Keratinocyte (primary cell): ENCODE measurements at regions not wholly inside any gene's neighbourhood (a gene's known extent, or its start where the extent isn't known, plus 50 kb on each side); places are given as distances from the start of the nearest gene placed in this dataset.
A peak's percentile ranks its signal among the peaks of the same experiment; 100 is the strongest.

Source experiments
- DNase-seq: peaks from one replicate; pipeline ENCODE4 v3.0.0-alpha.2; 2011; ENCODE audit warnings: low read depth, missing footprints, low spot score
- FAIRE-seq: peaks from 2 replicates; lab custom pipeline; 2011; peaks lifted over from hg19 to GRCh38; lab: Jason Lieb, UNC
- H2AFZ ChIP-seq: 2 replicates; pipeline ENCODE4 v1.6.0; 2012; ENCODE audit warnings: low read length, control low read depth, inconsistent platforms; ENCODE audit not compliant: control insufficient read depth
- H3K27ac ChIP-seq: 2 replicates; pipeline ENCODE4 v1.5.1; 2011; ENCODE audit warnings: low read length; ENCODE audit not compliant: control insufficient read depth, insufficient read depth
- H3K27me3 ChIP-seq: 3 replicates; pipeline ENCODE4 v1.6.0; 2011; ENCODE audit warnings: low read length; ENCODE audit not compliant: control insufficient read depth, insufficient read depth; ENCODE audit errors: extremely low read depth
- H3K36me3 ChIP-seq, 2 experiments: 2 replicates in 1 of 2; 3 replicates in 1 of 2; pipeline ENCODE4 v1.5.1; 2011; ENCODE audit warnings: low read length in 2 of 2, mild to moderate bottlenecking in 1 of 2; ENCODE audit not compliant: control insufficient read depth in 2 of 2, insufficient read depth in 2 of 2; ENCODE audit errors: extremely low read depth in 1 of 2
- H3K4me1 ChIP-seq: 3 replicates; pipeline ENCODE4 v1.5.1; 2011; ENCODE audit warnings: low read length; ENCODE audit not compliant: control insufficient read depth, insufficient read depth; ENCODE audit errors: extremely low read depth
- H3K4me2 ChIP-seq: 3 replicates; pipeline ENCODE4 v1.6.0; 2011; ENCODE audit warnings: low read depth, low read length; ENCODE audit not compliant: control insufficient read depth, insufficient read depth; ENCODE audit errors: extremely low read depth
- H3K4me3 ChIP-seq, 3 experiments: fragments of 200-600 bp in 1 of 3; sonication (generic) in 1 of 3; 2 replicates in 2 of 3; 3 replicates in 1 of 3; pipeline ENCODE4 v1.5.1; 2011 to 2016; ENCODE audit warnings: low read length in 3 of 3, mild to moderate bottlenecking in 3 of 3, control low read depth in 2 of 3, inconsistent platforms in 1 of 3, low read depth in 1 of 3, mixed read lengths in 1 of 3, mixed run types in 1 of 3, moderate library complexity in 1 of 3; ENCODE audit not compliant: control insufficient read depth in 2 of 3, insufficient read depth in 2 of 3; ENCODE audit errors: extremely low read depth in 1 of 3
- H3K79me2 ChIP-seq: 2 replicates; pipeline ENCODE4 v1.6.0; 2012; ENCODE audit warnings: low read length; ENCODE audit not compliant: control insufficient read depth, insufficient read depth
- H3K9ac ChIP-seq: 3 replicates; pipeline ENCODE4 v1.6.0; 2011; ENCODE audit warnings: low read length; ENCODE audit not compliant: control insufficient read depth, insufficient read depth; ENCODE audit errors: extremely low read depth
- H3K9me1 ChIP-seq: 3 replicates; pipeline ENCODE4 v1.6.0; 2011; ENCODE audit warnings: low read length; ENCODE audit not compliant: control insufficient read depth, insufficient read depth; ENCODE audit errors: extremely low read depth
- H3K9me3 ChIP-seq: 2 replicates; pipeline ENCODE4 v1.5.1; 2012; ENCODE audit warnings: low read depth, low read length; ENCODE audit not compliant: control insufficient read depth
- H4K20me1 ChIP-seq: 3 replicates; pipeline ENCODE4 v1.6.0; 2011; ENCODE audit warnings: low read length; ENCODE audit not compliant: control insufficient read depth, insufficient read depth; ENCODE audit errors: extremely low read depth
- EZH2 ChIP-seq: IDR thresholded peaks from one replicate; pipeline ENCODE4 v1.6.1; 2012; ENCODE audit warnings: inconsistent platforms, mild to moderate bottlenecking, low read length, moderate library complexity
- dilution Hi-C: fragments of 300-500 bp; cut with MboI; formaldehyde crosslinking; loops from one replicate; pipeline ENCODE4 v1.7.0; 2020; ENCODE audit warnings: low sequenced_read_pairs; ENCODE audit not compliant: extremely low pct_ligation_motif_present
- TF ChIP-seq, protein P1 (sequence below), 3 experiments: IDR thresholded peaks in 1 of 3; conservative IDR thresholded peaks in 1 of 3; optimal IDR thresholded peaks in 1 of 3; 2 replicates in 2 of 3; 3 replicates in 1 of 3; pipeline versions ENCODE3 to v1.5.1; 2011; ENCODE audit warnings: low read length in 3 of 3, mild to moderate bottlenecking in 3 of 3, moderate library complexity in 2 of 3, control low read depth in 1 of 3, inconsistent platforms in 1 of 3; ENCODE audit not compliant: insufficient read depth in 2 of 3; ENCODE audit errors: extremely low read depth in 1 of 3

DNA sequence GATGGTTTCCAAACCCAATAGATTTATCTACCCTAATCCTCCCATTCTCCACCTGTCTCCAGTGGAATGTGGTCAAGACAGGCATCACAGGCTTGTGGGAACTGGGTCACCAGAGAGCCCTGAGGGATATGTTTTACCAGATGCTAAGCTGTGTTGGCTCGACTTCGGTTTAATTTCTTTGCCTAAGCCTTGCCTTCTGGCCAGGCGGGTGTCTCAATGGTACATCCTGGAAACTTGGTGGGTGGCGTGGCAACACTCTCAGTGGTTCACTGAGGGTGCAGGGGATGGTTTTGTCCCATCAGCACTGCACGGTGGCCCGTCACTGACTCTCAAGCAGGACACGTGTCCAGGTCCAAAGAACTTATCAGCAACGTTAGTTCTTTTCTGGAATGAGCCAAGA is 192.2 kb downstream of the TENT4A start:
- Histone ChIP-seq H3K9ac (no peak overlapping the region), H3K4me2 (peak overlapping the region; percentile 40)
- FAIRE-seq = no peak

DNA sequence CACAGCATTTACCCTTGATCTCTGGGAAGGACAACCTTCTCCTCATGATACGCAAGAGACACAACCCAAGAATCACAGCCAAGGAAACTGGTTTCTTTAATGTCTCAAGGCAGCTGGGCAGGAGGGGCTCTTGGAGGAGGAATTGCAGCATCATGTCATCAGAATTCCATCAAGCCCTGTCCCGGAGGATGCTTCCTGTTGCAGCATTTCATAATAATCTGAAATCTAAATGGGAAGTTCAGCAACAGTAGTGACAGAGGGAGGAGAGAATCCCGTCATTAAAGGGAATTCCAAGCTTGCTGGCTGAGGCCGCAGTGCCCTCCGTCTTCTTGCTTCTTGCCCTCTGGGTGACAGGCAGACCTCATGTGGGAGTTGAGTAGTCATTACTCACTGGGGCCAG is 192.7 kb downstream of the TENT4A start:
- no peaks in the 10 kb centered on the region for H3K9me1 ChIP-seq
- FAIRE-seq (no peak), DNase-seq (peak; percentile 36)
- no peak overlapping the region for H3K4me3 ChIP-seq
- peak overlapping the region; percentile 43 for H3K9ac ChIP-seq
- no peak for TF ChIP-seq EZH2
- TF ChIP-seq, protein P1, sequence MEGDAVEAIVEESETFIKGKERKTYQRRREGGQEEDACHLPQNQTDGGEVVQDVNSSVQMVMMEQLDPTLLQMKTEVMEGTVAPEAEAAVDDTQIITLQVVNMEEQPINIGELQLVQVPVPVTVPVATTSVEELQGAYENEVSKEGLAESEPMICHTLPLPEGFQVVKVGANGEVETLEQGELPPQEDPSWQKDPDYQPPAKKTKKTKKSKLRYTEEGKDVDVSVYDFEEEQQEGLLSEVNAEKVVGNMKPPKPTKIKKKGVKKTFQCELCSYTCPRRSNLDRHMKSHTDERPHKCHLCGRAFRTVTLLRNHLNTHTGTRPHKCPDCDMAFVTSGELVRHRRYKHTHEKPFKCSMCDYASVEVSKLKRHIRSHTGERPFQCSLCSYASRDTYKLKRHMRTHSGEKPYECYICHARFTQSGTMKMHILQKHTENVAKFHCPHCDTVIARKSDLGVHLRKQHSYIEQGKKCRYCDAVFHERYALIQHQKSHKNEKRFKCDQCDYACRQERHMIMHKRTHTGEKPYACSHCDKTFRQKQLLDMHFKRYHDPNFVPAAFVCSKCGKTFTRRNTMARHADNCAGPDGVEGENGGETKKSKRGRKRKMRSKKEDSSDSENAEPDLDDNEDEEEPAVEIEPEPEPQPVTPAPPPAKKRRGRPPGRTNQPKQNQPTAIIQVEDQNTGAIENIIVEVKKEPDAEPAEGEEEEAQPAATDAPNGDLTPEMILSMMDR (optimal IDR thresholded peaks at IDR 0.05 in 1 of 3, IDR thresholded peaks at IDR 0.05 in 1 of 3, conservative IDR thresholded peaks at IDR 0.05 in 1 of 3; ENCODE audit: extremely low read depth in 1 of 3, insufficient read depth in 2 of 3, low read length in 3 of 3) = no peak
- dilution Hi-C loops = no loop called here
- H3K27me3 ChIP-seq = no peaks in the 10 kb centered on the region
- H3K79me2 ChIP-seq = no peaks in the 10 kb centered on the region
- H3K36me3 ChIP-seq = no peaks in the 10 kb centered on the region
- H3K27ac ChIP-seq = peak overlapping the region; percentile 70
- H3K9me3 ChIP-seq = no peaks in the 10 kb centered on the region
- H2AFZ ChIP-seq = no peak overlapping the region
- H3K4me2 ChIP-seq = peak overlapping the region; percentile 69
- peaks cover 12% of the 10 kb centered on the region for H3K4me1 ChIP-seq
- H4K20me1 ChIP-seq = no peaks in the 10 kb centered on the region

More for the DNA sequence above, 192.2 kb downstream of the TENT4A start:
- peaks cover 7% of the 10 kb centered on the region for H3K4me1 ChIP-seq
- TF ChIP-seq EZH2 = no peak
- TF ChIP-seq, protein P1 (optimal IDR thresholded peaks at IDR 0.05 in 1 of 3, IDR thresholded peaks at IDR 0.05 in 1 of 3, conservative IDR thresholded peaks at IDR 0.05 in 1 of 3; ENCODE audit: extremely low read depth in 1 of 3, insufficient read depth in 2 of 3, low read length in 3 of 3) = no peak
- H3K36me3 ChIP-seq = no peaks in the 10 kb centered on the region
- H3K27me3 ChIP-seq = no peaks in the 10 kb centered on the region
- no peaks in the 10 kb centered on the region for H3K9me3 ChIP-seq
- DNase-seq = no peak
- H3K4me3 ChIP-seq = no peak overlapping the region
- dilution Hi-C loops = no loop called here
- no peaks in the 10 kb centered on the region for H3K79me2 ChIP-seq
- no peak overlapping the region for H2AFZ ChIP-seq
- no peaks in the 10 kb centered on the region for H4K20me1 ChIP-seq
- H3K27ac ChIP-seq = peak overlapping the region; percentile 70
- no peaks in the 10 kb centered on the region for H3K9me1 ChIP-seq
